H1 (cell line): ENCODE measurements at regions not wholly inside any gene's neighbourhood (a gene's known extent, or its start where the extent isn't known, plus 50 kb on each side); places are given as distances from the start of the nearest gene placed in this dataset.
"Not testable (repeated sequence)": the region's sequence is repeated elsewhere in the genome, so short reads cannot be mapped to it uniquely, and the experiment has no call there.

Experiments
- CTCF ChIA-PET: fragments of 300-600 bp; sonication (Branson Sonifier 250); formaldehyde crosslinking; loops from one replicate; lab custom pipeline; 2021; ENCODE audit not compliant: partially characterized antibody; lab: Charles Lee
- POLR2A ChIA-PET: fragments of 300-600 bp; sonication (Branson Sonifier 250); formaldehyde crosslinking; loops from one replicate; lab custom pipeline; 2021; ENCODE audit warnings: inconsistent platforms; ENCODE audit not compliant: partially characterized antibody; lab: Charles Lee
- DNase-seq, 2 experiments: peaks; one replicate each; pipeline versions ENCODE4 v3.0.0 to v3.0.0-alpha.2; 2010 to 2022; ENCODE audit warnings: low spot score in 2 of 2, low read depth in 1 of 2, mixed read lengths in 1 of 2
- FAIRE-seq: peaks from 2 replicates; lab custom pipeline; 2011; peaks lifted over from hg19 to GRCh38; lab: Jason Lieb, UNC
- H2AFZ ChIP-seq: 2 replicates; pipeline ENCODE4 v1.8.1; 2012; ENCODE audit warnings: low read length, inconsistent platforms
- H2AK5ac ChIP-seq: 2 replicates; pipeline ENCODE4 v1.6.1; 2013; ENCODE audit warnings: low read depth, low read length
- H2BK120ac ChIP-seq: replicated peaks from 2 replicates; pipeline ENCODE3; 2013; ENCODE audit warnings: low read depth, low read length, inconsistent platforms
- H2BK12ac ChIP-seq: 2 replicates; pipeline ENCODE4 v1.6.1; 2013; ENCODE audit warnings: low read depth, low read length
- H2BK15ac ChIP-seq: 2 replicates; pipeline ENCODE4 v1.6.1; 2013; ENCODE audit warnings: low read length
- H2BK20ac ChIP-seq: 2 replicates; pipeline ENCODE4 v1.6.1; 2013; ENCODE audit warnings: low read length
- H2BK5ac ChIP-seq: 2 replicates; pipeline ENCODE4 v1.6.1; 2013; ENCODE audit warnings: low read depth, low read length
- H3K14ac ChIP-seq: 2 replicates; pipeline ENCODE4 v1.6.1; 2013; ENCODE audit warnings: inconsistent platforms; ENCODE audit not compliant: insufficient read length
- H3K18ac ChIP-seq: 2 replicates; pipeline ENCODE4 v1.6.1; 2013; ENCODE audit warnings: low read length; ENCODE audit errors: extremely low read depth
- H3K23ac ChIP-seq: 2 replicates; pipeline ENCODE4 v1.6.1; 2013; ENCODE audit warnings: inconsistent platforms; ENCODE audit not compliant: insufficient read length
- H3K23me2 ChIP-seq: 2 replicates; pipeline ENCODE4 v1.6.1; 2013; ENCODE audit warnings: low read depth, low read length
- H3K27ac ChIP-seq: 2 replicates; pipeline ENCODE4 v1.6.1; 2011; ENCODE audit warnings: low read depth, low read length, inconsistent platforms
- H3K27me3 ChIP-seq, 4 experiments: replicated peaks in 1 of 4; 1 replicate in 1 of 4; 2 replicates in 3 of 4; pipeline versions ENCODE4 v1.6.1 to v1.8.1; 2011 to 2013; ENCODE audit warnings: low read length in 3 of 4, mild to moderate bottlenecking in 3 of 4, inconsistent platforms in 2 of 4, mixed read lengths in 2 of 4, moderate library complexity in 1 of 4; ENCODE audit not compliant: control insufficient read depth in 3 of 4, insufficient read depth in 3 of 4; ENCODE audit errors: extremely low read depth in 1 of 4
- H3K36me3 ChIP-seq, 4 experiments: 2 replicates each; pipeline versions ENCODE4 v1.6.1 to v1.8.1; 2011 to 2013; ENCODE audit warnings: mild to moderate bottlenecking in 4 of 4, low read length in 3 of 4, moderate library complexity in 2 of 4, control low read depth in 1 of 4, inconsistent platforms in 1 of 4; ENCODE audit not compliant: insufficient read depth in 4 of 4, control insufficient read depth in 2 of 4
- H3K4ac ChIP-seq: replicated peaks from 2 replicates; pipeline ENCODE3; 2013; ENCODE audit warnings: low read length, low read depth, mixed read lengths, inconsistent platforms; ENCODE audit not compliant: insufficient read length
- H3K4me1 ChIP-seq, 4 experiments: replicated peaks in 1 of 4; 1 replicate in 1 of 4; 2 replicates in 3 of 4; pipeline versions ENCODE4 v1.6.1 to v1.8.1; 2011 to 2013; ENCODE audit warnings: low read length in 3 of 4, inconsistent platforms in 2 of 4, mixed read lengths in 1 of 4; ENCODE audit not compliant: insufficient read depth in 4 of 4, control insufficient read depth in 3 of 4
- H3K4me2 ChIP-seq, 2 experiments: 2 replicates each; pipeline versions ENCODE4 v1.6.1 to v1.8.1; 2011 to 2013; ENCODE audit warnings: low read depth in 2 of 2, low read length in 2 of 2, control low read depth in 1 of 2, inconsistent platforms in 1 of 2, mild to moderate bottlenecking in 1 of 2; ENCODE audit not compliant: insufficient read depth in 1 of 2
- H3K4me3 ChIP-seq, 4 experiments: fragments of 200-600, 300-600 bp in 1 of 4; sonication (generic), shearing (Covaris generic), sonication (Bioruptor Twin) in 1 of 4; 2 replicates each; pipeline versions ENCODE4 v1.5.1 to v1.8.1; 2011 to 2016; ENCODE audit warnings: low read length in 4 of 4, low read depth in 3 of 4, control low read depth in 2 of 4, inconsistent platforms in 2 of 4, mild to moderate bottlenecking in 2 of 4, mixed read lengths in 1 of 4, moderate library complexity in 1 of 4; ENCODE audit not compliant: insufficient read depth in 2 of 4; ENCODE audit errors: extremely low read depth in 1 of 4
- H3K56ac ChIP-seq: replicated peaks from 2 replicates; pipeline ENCODE3; 2013; ENCODE audit warnings: low read depth, mild to moderate bottlenecking, mixed read lengths, low read length, inconsistent platforms; ENCODE audit not compliant: insufficient read length
- H3K79me1 ChIP-seq: 2 replicates; pipeline ENCODE4 v1.6.1; 2013; ENCODE audit warnings: low read depth, low read length, control low read depth
- H3K79me2 ChIP-seq, 2 experiments: 2 replicates each; pipeline versions ENCODE4 v1.6.1 to v1.8.1; 2012 to 2013; ENCODE audit warnings: low read length in 2 of 2, mild to moderate bottlenecking in 2 of 2, inconsistent platforms in 1 of 2; ENCODE audit not compliant: insufficient read depth in 2 of 2, control insufficient read depth in 1 of 2
- H3K9ac ChIP-seq, 4 experiments: replicated peaks in 1 of 4; 1 replicate in 1 of 4; 2 replicates in 3 of 4; pipeline versions ENCODE4 v1.6.1 to v1.8.1; 2011 to 2013; ENCODE audit warnings: low read depth in 3 of 4, low read length in 3 of 4, control low read depth in 2 of 4, mild to moderate bottlenecking in 2 of 4, moderate library complexity in 2 of 4, inconsistent platforms in 1 of 4; ENCODE audit errors: extremely low read depth in 1 of 4
- H3K9me3 ChIP-seq, 2 experiments: 2 replicates each; pipeline versions ENCODE4 v1.6.1 to v1.8.1; 2012 to 2013; ENCODE audit warnings: mild to moderate bottlenecking in 2 of 2, moderate library complexity in 2 of 2, control low read depth in 1 of 2, inconsistent platforms in 1 of 2, low read depth in 1 of 2, low read length in 1 of 2, mixed read lengths in 1 of 2; ENCODE audit not compliant: insufficient read depth in 2 of 2
- H4K20me1 ChIP-seq, 2 experiments: replicated peaks in 1 of 2; 2 replicates each; pipeline versions ENCODE3 to v1.8.1; 2011 to 2013; ENCODE audit warnings: inconsistent platforms in 2 of 2, low read length in 2 of 2, mild to moderate bottlenecking in 1 of 2; ENCODE audit not compliant: insufficient read depth in 2 of 2, control insufficient read depth in 1 of 2
- H4K5ac ChIP-seq: 2 replicates; pipeline ENCODE4 v1.6.1; 2013; ENCODE audit warnings: low read length, low read depth, mixed read lengths, inconsistent platforms; ENCODE audit not compliant: insufficient read length
- H4K8ac ChIP-seq: 2 replicates; pipeline ENCODE4 v1.8.0; 2013; ENCODE audit warnings: mild to moderate bottlenecking, moderate library complexity, low read length, inconsistent platforms; ENCODE audit not compliant: insufficient read depth; ENCODE audit errors: extremely low read depth
- H4K91ac ChIP-seq: replicated peaks from 2 replicates; pipeline ENCODE3; 2013; ENCODE audit warnings: low read length, mixed read lengths, inconsistent platforms; ENCODE audit not compliant: insufficient read length
- WGBS, 2 experiments: shearing (Covaris generic) in 1 of 2; methylation state at CpG; one replicate each; pipeline versions ENCODE4 v1.1.6 to v1.1.7; 2013 to 2015; ENCODE audit warnings: low lambda C conversion rate in 2 of 2, mixed read lengths in 2 of 2, inconsistent platforms in 1 of 2, low coverage in 1 of 2, missing lambda C conversion rate in 1 of 2; ENCODE audit not compliant: insufficient replicate concordance in 2 of 2, insufficient coverage in 1 of 2, insufficient read length in 1 of 2; ENCODE audit errors: extremely low coverage in 1 of 2, missing lambda C conversion rate in 1 of 2; 5-methylcytosine and 5-hydroxymethylcytosine counted together

DNA sequence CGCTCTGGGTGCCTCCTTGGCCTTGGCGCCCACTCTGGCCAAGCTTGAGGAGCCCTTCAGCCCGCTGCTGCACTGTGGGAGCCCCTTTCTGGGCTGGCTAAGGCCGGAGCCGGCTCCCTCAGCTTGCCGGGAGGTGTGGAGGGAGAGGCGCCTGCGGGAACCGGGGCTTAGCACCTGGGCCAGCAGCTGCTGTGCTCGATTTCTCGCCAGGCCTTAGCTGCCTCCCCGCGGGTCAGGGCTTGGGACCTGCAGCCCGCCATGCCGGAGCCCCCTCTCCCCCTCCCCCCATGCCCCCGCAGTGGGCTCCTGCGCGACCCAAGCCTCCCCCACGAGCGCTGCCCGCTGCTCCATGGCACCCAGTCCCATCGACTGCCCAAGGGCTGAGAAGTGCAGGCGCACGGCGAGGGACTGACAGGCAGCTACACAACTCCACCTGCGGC is 782.4 kb downstream of the METTL15 start:
- H3K79me2 ChIP-seq, H3K56ac ChIP-seq, H4K8ac ChIP-seq, H3K4me1 ChIP-seq, H3K4me3 ChIP-seq, POLR2A ChIA-PET, DNase-seq, H3K27me3 ChIP-seq, H3K23ac ChIP-seq, H3K9ac ChIP-seq, FAIRE-seq, H2AK5ac ChIP-seq, H4K91ac ChIP-seq, H2BK20ac ChIP-seq, H2BK12ac ChIP-seq, H3K4me2 ChIP-seq, H3K27ac ChIP-seq, H4K5ac ChIP-seq, H3K14ac ChIP-seq, H2BK5ac ChIP-seq, H3K4ac ChIP-seq, H3K18ac ChIP-seq, H3K36me3 ChIP-seq, H3K9me3 ChIP-seq, H4K20me1 ChIP-seq, H3K23me2 ChIP-seq, H2BK15ac ChIP-seq, H2BK120ac ChIP-seq, H3K79me1 ChIP-seq, H2AFZ ChIP-seq: not testable (repeated sequence)
- WGBS, 2 experiments, result 93% methylated on average over 15 of the region's 26 CpGs; no CpG with 5 or more reads in 1 of the 2 experiments
- CTCF ChIA-PET, result interaction anchor here (0.6 to 1.4 kb wide), 2 partner anchors 12 to 458 kb away, joined by 3 read pairs; no protein-coding TSS in a partner anchor
